HG02678 (cell line): ENCODE measurements at regions not wholly inside any gene's neighbourhood (a gene's known extent, or its start where the extent isn't known, plus 50 kb on each side); places are given as distances from the start of the nearest gene placed in this dataset.
"Not testable (repeated sequence)": the region's sequence is repeated elsewhere in the genome, so short reads cannot be mapped to it uniquely, and the experiment has no call there.

ENCODE experiments used
- ATAC-seq: cut with Tn5 transposase; IDR thresholded peaks from one replicate; pipeline ENCODE4 v1.9.1; 2021; ENCODE audit warnings: mild to moderate bottlenecking, moderate library complexity; ENCODE audit not compliant: unreplicated experiment

DNA sequence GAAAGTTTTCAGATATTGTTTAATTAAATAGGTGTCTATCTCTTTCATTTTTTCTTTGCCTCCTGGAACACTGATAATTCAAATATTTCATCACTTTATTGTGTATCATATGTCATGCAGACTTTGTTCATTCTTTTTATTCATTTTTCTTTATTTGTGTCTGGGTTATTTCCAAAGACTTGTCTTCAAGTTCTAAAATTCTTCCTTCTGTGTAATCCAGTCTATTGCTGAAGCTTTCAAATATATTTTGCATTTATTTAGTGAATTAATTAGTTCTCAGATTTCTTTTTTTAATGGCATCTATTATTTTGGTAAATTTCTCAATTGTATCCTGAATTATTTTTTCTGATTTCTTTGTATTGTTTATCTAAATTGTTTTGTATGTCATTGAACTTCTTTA, 70.1 kb downstream of the ZNF330 start:
- no peak for ATAC-seq

DNA sequence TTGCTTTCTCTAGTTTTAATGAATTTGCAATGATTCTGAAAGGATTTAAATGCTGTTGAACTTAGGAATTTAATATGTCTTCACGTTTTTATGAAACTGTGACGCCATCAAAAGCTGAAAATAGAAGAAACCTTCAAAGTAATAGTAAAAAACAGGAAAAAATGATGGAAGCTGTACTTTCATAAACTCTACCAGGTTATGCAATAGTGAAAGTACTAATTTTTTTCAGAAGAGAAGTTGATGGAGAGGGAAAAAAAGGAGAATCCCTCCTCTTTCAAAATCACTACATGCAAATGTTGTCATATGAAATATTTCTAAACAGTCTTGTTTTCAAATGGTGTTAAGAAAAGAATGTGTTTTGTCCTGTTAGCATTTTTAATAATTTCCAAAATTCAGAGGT, 73.6 kb downstream of the ZNF330 start:
- ATAC-seq: no peak

DNA sequence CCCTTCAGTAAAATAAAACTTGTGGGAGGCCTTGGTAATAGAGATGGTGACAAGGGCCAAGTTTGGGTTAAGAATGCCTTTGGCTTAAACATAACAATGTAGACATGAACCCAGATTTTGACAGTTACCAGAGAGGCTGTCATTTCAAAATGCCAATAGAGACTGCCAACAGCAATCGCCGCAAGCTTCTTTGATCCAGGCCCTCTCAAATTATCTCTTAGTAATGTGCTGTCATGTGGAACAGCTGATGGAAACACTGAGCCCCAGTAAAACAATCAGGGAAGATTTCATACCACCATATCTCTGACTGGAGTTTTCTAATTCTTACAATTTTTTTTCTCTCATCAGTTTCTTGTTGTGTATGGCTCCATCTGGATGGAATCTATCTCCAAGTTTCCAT, 80.5 kb downstream of the ZNF330 start:
- no peak for ATAC-seq

DNA sequence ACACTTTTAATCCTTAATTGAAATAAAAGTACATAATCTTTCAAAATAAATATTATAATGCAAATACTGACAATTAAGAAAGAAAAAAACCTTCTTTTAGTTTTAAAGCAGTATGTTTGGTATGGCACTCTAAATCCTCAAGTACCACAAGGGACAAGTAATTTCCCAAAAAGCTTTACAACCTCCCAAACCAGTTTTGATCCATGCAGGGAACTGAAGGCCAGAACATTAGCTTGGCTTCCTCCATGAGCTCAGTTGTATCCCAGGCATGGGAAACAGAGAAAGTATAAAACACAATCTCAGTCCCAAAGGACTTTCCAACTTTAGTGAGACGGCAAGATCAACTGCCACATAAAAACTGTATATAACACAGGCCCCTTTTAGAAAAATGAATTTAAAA, 82.2 kb downstream of the ZNF330 start:
- ATAC-seq: no peak

DNA sequence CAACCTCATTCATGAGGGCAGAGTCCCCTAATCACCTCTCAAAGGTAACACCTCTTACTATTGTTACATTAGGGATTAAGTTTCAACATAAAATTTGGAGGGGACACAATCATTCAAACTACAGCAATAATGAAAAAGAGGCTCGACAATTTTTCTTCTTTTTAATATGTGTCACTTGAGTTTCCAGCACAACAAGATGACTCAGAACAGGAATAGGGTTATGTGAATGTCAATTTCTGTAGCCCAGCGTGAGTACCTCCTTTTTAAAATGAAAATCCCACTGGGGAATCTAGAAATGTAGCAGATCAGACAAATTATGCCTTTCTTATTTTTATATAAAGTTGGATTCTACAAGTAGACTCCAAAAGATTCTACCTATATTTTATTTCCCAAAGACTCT, 83.7 kb downstream of the ZNF330 start:
- ATAC-seq: no peak

DNA sequence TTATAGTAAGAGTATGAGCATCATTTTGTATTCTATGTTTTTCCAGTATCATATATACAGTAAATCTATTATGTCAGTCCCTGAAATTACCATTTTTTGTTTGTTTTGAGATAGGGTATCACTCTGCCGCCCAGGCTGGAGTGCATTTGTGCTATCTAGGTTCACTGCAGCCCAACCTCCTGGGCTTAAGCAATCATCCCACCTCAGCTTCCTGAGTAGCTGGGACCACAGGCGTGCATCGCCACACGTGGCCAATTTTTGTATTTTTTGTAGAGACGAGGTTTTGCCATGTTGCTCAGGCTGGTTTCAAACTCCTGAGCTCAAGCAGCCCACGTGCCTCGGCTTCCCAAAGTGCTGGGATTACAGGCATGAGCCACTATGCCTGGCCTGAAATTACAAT, 85.6 kb downstream of the ZNF330 start:
- ATAC-seq: no peak

DNA sequence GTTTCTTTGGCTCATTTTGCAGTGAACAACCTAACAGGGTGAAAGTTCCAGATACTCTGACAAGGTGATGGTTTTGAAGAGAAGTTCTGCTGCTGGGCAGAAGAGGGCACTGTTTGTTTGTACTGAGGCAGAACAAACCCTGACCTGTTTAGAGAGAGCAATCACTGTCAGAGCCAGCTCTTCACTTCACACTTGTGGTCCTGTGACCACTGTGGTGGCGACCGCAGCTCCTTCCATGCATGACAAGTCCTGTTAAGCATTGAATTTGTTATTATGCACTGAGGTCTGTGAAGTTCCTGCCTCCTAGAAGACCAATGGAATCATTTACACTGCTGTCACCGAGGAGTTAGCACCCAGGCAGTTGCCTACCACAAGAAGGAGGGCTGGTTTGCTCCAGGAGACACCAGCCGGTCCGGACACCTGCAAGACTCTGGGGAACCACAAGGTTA, 86.6 kb downstream of the ZNF330 start:
- ATAC-seq: peak; percentile 99

DNA sequence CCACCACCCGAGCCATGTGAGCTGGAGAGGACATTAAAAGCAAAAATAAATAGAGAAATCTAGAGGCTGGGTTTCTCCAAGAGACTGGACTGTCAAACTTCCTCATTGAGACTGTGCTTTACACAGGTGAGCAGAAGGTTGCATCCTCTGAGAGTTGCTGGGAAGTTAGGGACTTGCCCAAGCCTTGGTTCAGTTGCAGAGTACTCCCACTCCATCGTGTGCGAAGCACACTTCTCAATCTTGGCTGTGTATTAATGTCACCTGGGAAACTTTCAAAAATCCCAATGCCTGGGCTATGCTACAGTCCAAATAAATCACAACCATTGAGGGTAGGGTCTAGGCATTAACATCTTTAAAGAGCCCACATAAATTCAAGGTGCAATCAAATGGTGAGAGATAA, 89.2 kb downstream of the ZNF330 start:
- ATAC-seq: peak; percentile 29

DNA sequence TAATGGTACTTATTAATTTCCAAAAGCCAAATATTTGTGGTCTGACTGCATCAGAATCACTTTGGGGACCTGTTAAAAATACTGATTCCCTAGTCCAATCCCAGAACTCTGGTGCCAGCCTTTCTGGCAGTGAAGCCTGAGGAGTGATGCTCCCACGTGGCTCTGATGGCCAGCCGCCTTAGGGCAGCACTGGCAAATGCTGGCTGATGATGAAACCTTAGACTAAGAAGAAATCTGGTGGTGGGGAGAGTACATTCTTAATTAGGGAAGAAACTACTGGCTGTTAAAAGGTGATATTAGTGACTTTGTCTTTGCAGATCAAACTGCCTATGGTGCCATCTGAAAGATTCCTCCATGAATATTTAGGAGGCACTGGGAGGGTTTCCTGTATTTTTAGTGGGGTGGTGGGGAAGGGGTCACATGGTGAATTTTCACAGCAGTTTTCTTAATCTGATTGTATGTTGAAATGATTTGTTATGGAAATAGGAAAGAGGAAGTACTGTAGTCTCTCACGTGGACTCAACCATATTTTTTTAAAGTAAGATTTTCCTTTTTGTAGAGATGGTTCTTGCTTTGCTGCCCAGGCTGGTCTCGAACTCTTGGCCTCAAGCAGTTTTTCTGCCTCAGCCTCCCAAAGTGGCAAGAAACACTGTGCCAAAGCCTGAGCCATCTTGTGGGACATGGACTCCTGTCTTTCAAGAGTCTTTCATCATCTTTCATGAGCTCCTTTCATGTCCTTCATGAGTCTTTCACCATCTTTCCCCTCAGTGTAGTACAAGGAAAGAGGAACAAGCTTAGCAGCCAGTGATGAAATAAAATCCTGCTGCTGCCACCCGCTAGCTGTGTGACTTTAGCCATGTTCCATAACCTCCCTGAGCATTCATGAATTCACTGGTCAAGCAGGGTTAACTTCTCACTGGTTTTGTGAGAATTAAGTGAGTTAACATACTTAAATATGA, 90.8 kb downstream of the ZNF330 start:
- no peak for ATAC-seq

DNA sequence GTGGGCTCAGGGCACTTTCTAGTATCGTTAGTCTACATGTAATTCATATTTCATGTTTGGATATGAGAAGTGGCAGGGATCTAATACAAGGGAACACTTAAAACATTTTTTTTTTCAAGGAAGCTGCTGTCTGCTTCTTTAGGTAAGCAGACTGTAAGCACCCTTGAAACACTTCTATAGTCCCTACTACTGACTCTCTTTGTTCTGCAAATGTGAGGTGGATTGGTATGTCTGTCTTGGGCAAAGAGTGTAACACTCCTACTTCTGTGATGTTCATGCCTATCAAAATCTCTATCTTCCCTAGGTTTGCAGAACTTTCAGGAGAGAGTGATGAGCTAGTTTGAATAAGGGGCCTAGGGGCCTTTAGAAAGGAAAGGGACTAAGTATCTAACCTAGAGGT, 93.9 kb downstream of the ZNF330 start:
- ATAC-seq: no peak

DNA sequence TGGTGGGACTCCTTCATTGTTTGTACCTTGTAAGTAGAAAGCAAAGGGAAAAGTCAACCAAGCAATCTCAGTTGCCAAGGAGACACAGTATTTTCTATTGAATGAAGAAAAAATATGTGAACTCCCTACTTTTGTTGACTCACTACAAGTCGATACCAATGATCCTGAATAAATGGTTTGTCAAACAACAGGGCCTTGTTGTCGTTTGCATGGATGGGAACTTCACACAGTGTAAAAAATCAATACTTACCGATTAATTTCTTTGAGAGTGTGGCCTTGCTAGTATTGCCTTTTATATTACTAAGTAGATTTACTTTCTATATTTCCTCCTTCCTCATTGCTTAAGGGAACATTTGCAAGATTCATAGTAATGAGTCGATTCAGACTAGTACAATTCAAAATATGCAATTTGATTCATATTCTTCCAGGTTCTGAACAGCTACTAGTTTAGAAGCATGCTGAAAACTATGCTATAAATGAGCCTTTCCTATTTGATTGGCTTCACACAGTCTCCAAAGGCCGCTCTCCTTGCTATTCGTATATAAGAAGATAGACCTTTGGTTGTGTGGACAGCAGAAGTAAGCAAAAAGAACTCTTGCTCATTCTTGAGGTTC, 108.0 kb downstream of the ZNF330 start:
- ATAC-seq: no peak

DNA sequence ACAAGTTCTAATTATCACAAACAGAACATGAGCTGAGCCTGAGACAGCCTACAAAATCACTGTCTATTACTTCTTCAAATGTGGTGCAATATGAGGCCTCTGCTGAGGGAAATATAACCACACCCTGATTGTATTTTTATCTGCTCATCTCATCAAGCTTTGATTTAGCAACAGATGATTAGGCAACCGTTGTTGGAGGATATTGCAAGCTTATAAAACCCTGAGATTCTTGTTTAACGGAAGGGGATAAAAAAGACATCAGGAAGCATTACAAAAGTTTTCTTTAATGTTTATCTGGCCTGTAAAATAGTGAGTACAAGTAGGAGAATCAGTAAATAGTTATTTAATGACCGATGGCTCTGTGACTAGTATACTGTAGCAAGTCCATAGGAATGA, 108.5 kb downstream of the ZNF330 start:
- ATAC-seq: no peak

DNA sequence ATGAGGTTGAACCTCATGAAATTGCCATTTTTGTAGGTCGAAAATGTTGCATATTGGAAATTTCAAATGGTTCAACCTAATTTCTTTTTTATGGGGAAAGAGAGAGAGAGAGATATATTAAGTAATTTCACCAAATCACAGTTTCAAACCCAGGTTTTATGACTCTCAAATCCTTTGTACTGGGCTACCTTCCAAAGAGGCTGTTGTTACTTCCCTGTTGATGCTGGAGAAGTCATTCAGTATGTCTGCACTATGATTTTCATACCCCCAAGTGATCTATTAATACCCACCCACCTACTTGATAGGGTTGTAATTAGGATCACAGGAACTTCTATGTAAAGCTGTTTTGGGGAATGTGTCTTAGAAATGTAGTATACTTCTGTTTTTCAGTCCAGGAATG, 109.9 kb downstream of the ZNF330 start:
- ATAC-seq: no peak

DNA sequence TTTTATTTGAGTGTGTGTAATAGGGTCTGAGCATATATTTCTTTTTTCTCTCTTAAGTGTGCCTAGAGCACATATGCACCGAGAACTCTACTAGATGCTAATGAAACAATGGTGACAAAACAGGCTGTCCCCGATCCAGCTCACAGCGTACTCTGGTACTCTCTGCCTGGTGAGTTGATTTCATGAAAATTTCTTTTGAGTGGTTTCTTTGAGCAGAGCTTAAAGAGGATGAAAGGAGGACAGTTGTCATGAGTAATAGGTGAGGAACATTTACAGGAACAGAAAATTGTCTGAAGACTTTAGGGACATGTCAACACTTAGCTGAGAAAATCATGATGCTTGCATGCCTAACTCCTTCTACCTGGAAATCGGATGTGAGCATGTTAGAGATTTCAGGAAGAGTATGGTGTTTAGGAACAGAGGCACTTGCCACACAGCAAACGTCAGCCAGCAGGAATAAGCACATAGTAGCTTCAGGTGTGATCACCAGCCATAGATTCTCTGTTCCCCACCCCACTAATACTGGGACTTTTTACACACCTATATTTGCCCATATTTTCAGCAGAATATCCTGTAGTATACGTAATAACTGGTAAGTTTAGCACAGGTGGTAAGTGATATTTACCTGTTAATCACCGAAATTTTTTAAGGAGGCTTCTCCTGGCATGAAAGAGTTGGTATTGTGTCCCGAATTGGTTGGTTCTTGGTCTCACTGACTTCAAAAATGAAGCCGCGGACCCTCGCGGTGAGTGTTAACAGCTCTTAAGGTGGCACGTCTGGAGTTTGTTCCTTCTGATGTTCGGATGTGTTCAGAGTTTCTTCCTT, 111.1 kb downstream of the ZNF330 start:
- no peak for ATAC-seq

DNA sequence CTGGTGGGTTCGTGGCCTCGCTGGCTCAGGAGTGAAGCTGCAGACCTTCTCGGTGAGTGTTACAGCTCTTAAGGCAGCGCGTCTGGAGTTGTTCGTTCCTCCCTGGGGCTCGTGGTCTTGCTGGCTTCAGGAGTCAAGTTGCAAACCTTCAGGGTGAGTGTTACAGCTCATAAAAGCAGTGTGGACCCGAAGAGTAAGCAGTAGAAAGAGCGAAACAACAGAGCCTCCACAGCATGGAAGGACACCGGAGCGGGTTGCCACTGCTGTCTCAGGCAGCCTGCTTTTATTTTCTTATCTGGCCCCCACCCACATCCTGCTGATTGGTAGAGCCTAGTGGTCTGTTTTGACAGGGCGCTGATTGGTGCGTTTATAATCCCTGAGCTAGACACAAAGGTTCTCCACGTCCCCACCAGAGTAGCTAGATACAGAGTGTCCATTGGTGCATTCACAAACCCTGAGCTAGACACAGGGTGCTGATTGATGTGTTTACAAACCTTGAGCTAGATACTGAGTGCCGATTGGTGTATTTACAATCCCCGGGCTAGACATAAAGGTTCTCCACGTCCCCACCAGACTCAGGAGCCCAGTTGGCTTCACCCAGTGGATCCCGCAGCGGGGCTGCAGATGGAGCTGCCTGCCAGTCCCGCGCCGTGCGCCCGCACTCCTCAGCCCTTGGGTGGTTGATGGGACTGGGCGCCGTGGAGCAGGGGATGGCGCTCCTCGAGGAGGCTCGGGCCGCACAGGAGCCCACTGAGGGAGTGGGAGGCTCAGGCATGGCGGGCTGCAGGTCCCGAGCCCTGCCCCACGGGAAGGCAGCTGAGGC, 111.9 kb downstream of the ZNF330 start:
- not testable (repeated sequence) for ATAC-seq

DNA sequence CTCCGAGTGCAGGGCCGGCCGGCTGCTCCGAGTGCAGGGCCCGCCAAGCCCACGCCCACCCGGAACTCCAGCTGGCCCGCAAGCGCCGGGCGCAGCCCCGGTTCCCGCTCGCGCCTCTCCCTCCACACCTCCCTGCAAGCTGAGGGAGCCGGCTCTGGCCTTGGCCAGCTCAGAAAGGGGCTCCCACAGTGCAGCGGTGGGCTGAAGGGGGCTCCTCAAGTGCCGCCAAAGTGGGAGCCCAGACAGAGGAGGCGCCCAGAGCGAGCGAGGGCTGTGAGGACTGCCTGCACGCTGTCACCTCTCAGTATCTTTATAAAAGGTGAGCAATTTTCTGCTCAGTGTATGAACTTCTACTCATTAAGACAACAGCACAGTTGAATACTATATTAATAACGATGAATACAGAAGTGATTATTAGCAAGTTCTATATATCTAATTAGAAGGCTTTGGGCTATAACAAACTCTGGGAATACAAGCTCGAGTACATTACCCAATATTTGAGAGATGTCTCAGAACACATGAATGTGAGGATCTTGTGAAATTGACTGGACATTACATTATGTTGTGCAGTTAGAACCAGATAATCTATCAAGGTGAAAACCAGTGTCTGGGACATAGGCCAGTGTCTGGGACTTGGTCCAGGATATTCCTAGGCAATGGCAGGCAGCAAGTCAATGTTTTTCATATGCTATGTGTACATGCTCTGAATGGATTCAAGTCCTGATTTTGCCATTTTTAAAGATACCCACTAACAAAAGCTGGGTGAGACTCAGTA, 112.9 kb downstream of the ZNF330 start:
- not testable (repeated sequence) for ATAC-seq

DNA sequence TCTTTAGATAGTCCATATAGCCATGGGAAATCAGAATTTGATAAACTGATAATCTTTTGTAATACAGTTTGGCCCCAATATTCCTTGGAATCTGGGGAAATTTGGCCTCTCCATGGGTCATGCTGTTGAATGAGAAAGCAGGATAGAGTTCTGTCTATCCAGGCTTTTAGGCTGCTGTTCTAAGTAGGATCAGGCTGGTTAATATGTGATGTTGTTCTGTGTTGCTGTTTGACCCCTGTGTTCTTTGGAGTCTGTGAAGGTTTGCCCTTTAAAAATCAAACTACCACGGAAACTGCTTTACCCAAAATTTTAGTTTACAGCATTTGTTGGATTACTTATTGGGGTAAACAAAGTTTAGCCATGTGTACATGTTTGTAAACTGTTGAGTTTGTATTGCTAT, 114.5 kb downstream of the ZNF330 start:
- ATAC-seq: no peak

DNA sequence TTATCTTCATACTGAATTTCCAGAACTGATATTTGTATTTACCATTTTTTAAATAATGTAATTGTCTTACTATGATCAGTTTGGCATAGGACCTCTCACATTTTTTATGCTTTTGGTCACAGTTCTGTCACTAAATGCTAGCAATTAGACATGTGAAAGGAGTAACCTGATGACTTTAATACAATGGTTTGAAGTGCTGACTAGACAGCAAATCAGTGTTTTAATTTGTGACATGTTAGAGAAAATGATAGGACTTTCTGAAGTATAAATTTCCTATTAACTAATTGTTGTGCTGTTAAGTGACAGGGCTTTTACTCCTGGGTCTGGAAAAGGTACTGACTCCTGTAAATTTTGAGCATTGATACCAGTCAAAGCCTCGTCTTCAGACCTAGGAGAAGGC, 117.5 kb downstream of the ZNF330 start:
- no peak for ATAC-seq

DNA sequence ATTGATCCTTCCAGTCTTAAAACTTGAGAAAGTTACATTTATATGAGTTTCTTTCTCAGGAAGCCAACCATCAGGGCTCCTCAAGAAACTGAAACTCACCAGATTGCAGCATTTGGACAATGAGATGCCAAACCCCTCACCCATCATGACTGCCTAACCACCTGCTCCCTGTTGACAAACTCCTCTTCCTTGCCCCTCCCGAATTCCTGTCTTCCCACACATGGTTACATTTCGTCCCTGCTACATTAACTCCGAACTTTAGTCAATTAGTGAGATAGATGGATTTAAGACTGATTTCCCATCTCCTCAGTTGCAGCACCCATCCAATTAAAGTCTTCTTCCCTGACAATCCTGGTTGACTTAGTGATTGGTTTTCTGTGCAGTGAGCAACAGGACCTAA, 118.7 kb downstream of the ZNF330 start:
- ATAC-seq: no peak

DNA sequence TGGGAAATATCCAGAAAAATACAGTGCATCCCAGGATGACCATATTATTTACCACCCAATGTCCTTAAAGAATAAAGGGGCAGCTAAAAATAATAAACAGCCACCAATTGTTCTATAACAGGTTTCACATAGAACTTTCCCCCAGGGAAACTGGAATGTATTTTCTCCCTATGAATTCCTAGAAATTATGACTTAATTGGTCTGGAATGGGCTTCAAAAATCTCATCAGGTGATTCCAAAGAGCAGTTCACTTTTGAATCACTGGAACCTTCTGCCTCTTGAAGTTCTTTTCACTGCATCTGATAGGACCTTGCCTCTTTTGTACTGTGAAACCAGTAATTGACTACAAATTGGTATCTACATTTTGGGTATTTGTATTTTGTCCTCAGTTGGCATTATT, 119.3 kb downstream of the ZNF330 start:
- ATAC-seq: no peak
